ENCODE measurements at regions not wholly inside any gene's neighbourhood (a gene's known extent, or its start where the extent isn't known, plus 50 kb on each side); places are given as distances from the start of the nearest gene placed in this dataset.

DNA sequence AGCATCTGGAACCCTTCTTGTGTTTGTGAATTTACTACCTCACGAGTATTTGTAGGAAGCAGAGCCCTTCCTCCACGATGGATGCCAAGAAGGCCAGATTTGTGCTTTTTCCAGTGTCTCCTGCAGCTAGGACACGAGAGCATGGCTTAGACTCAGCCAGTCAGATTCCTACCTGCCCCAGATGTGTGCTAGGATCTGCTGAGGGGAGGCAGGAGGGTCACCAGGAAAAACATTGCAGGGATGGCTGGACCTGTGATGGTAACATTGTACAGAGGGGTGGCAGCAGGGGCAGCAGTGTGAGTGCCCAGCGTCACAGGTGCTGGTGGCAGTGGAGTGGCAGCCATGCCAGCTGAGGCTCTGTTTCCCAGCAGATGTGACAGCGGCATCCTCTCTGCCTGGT, 285.3 kb downstream of the FAM43A start:
- TF ChIP-seq MXI1 (IDR thresholded peaks at IDR 0.05; ENCODE audit: borderline replicate concordance, low read depth, low read length) (no peak), POLR2A (IDR thresholded peaks at IDR 0.05; ENCODE audit: low read depth, low read length) (no peak), CHD1 (IDR thresholded peaks at IDR 0.05; ENCODE audit: low read depth, low read length) (no peak), CEBPB (IDR thresholded peaks at IDR 0.05; ENCODE audit: low read depth, low read length) (no peak), RFX5 (IDR thresholded peaks at IDR 0.05; ENCODE audit: low read depth, low read length) (no peak), BHLHE40 (IDR thresholded peaks at IDR 0.05; ENCODE audit: low read depth, low read length) (no peak), RCOR1 (IDR thresholded peaks at IDR 0.05; ENCODE audit: insufficient replicate concordance, low read length) (no peak), RAD21 (IDR thresholded peaks at IDR 0.05; ENCODE audit: low read length) (no peak), MAFK (IDR thresholded peaks at IDR 0.05; ENCODE audit: low read depth, low read length) (no peak), SMC3 (IDR thresholded peaks at IDR 0.05; ENCODE audit: low read depth, low read length) (no peak), MAZ (IDR thresholded peaks at IDR 0.05; ENCODE audit: borderline replicate concordance, low read depth, low read length) (no peak)
- TF ChIP-seq, protein P1, sequence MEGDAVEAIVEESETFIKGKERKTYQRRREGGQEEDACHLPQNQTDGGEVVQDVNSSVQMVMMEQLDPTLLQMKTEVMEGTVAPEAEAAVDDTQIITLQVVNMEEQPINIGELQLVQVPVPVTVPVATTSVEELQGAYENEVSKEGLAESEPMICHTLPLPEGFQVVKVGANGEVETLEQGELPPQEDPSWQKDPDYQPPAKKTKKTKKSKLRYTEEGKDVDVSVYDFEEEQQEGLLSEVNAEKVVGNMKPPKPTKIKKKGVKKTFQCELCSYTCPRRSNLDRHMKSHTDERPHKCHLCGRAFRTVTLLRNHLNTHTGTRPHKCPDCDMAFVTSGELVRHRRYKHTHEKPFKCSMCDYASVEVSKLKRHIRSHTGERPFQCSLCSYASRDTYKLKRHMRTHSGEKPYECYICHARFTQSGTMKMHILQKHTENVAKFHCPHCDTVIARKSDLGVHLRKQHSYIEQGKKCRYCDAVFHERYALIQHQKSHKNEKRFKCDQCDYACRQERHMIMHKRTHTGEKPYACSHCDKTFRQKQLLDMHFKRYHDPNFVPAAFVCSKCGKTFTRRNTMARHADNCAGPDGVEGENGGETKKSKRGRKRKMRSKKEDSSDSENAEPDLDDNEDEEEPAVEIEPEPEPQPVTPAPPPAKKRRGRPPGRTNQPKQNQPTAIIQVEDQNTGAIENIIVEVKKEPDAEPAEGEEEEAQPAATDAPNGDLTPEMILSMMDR (conservative IDR thresholded peaks at IDR 0.05; ENCODE audit: low read depth, low read length): no peak
- TF ChIP-seq, protein P2, sequence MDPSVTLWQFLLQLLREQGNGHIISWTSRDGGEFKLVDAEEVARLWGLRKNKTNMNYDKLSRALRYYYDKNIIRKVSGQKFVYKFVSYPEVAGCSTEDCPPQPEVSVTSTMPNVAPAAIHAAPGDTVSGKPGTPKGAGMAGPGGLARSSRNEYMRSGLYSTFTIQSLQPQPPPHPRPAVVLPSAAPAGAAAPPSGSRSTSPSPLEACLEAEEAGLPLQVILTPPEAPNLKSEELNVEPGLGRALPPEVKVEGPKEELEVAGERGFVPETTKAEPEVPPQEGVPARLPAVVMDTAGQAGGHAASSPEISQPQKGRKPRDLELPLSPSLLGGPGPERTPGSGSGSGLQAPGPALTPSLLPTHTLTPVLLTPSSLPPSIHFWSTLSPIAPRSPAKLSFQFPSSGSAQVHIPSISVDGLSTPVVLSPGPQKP (IDR thresholded peaks at IDR 0.05; ENCODE audit: borderline replicate concordance, low read depth, low read length): no peak
- TF ChIP-seq, protein P3, sequence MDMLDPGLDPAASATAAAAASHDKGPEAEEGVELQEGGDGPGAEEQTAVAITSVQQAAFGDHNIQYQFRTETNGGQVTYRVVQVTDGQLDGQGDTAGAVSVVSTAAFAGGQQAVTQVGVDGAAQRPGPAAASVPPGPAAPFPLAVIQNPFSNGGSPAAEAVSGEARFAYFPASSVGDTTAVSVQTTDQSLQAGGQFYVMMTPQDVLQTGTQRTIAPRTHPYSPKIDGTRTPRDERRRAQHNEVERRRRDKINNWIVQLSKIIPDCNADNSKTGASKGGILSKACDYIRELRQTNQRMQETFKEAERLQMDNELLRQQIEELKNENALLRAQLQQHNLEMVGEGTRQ (IDR thresholded peaks at IDR 0.05; ENCODE audit: low read depth, low read length): no peak

All from IMR-90 (cell line).